ENCODE measurements at regions not wholly inside any gene's neighbourhood (a gene's known extent, or its start where the extent isn't known, plus 50 kb on each side); places are given as distances from the start of the nearest gene placed in this dataset.

DNA sequence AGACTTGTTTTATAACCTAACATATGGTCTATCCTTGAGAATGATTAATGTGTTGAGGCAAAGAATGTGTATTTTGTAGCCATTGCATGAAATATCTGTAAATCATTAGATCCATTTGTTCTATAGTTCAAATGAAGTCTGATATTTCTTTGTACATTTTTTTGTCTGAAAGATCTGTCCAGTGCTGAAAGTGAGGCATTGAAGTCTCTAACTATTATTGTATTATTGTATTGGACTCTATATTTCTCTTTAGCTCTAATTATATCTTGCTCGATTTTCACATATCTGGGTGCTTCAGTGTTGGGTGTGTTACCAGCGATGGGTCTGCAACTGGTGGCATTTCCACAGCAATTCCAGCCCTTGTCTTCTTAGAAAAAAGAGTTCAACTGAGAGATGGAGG lies 76.0 kb downstream of the PBDC1 start:
- TF ChIP-seq, protein P1, sequence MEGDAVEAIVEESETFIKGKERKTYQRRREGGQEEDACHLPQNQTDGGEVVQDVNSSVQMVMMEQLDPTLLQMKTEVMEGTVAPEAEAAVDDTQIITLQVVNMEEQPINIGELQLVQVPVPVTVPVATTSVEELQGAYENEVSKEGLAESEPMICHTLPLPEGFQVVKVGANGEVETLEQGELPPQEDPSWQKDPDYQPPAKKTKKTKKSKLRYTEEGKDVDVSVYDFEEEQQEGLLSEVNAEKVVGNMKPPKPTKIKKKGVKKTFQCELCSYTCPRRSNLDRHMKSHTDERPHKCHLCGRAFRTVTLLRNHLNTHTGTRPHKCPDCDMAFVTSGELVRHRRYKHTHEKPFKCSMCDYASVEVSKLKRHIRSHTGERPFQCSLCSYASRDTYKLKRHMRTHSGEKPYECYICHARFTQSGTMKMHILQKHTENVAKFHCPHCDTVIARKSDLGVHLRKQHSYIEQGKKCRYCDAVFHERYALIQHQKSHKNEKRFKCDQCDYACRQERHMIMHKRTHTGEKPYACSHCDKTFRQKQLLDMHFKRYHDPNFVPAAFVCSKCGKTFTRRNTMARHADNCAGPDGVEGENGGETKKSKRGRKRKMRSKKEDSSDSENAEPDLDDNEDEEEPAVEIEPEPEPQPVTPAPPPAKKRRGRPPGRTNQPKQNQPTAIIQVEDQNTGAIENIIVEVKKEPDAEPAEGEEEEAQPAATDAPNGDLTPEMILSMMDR (conservative IDR thresholded peaks at IDR 0.05; ENCODE audit: low read depth, low read length) = no peak
- TF ChIP-seq MAFK (IDR thresholded peaks at IDR 0.05; ENCODE audit: low read depth, low read length) = no peak
- TF ChIP-seq POLR2A (IDR thresholded peaks at IDR 0.05; ENCODE audit: low read depth, low read length) = no peak
- TF ChIP-seq RFX5 (IDR thresholded peaks at IDR 0.05; ENCODE audit: low read depth, low read length) = no peak
- no peak for TF ChIP-seq RCOR1 (IDR thresholded peaks at IDR 0.05; ENCODE audit: insufficient replicate concordance, low read length)
- no peak for TF ChIP-seq FOS (IDR thresholded peaks at IDR 0.05; ENCODE audit: low read depth, low read length)
- no peak for TF ChIP-seq SMC3 (IDR thresholded peaks at IDR 0.05; ENCODE audit: low read depth, low read length)
- TF ChIP-seq BHLHE40 (IDR thresholded peaks at IDR 0.05; ENCODE audit: low read depth, low read length) = no peak
- TF ChIP-seq MAZ (IDR thresholded peaks at IDR 0.05; ENCODE audit: borderline replicate concordance, low read depth, low read length) = no peak

All from IMR-90 (cell line).